HEK293T (cell line): ENCODE measurements at regions not wholly inside any gene's neighbourhood (a gene's known extent, or its start where the extent isn't known, plus 50 kb on each side); places are given as distances from the start of the nearest gene placed in this dataset.

Experiments used
- ELF4 ChIP-seq: fragments of 450-650 bp; IDR thresholded peaks from 2 replicates; pipeline ENCODE4 v1.6.1; 2017; ENCODE audit warnings: antibody characterized with exemption
- FOXA1 ChIP-seq: fragments of 450-650 bp; IDR thresholded peaks from 2 replicates; pipeline ENCODE4 v1.6.1; 2016; ENCODE audit warnings: mild to moderate bottlenecking
- FOXK2 ChIP-seq: fragments of 450-650 bp; IDR thresholded peaks from 2 replicates; pipeline ENCODE4 v1.6.1; 2016; ENCODE audit warnings: mild to moderate bottlenecking
- L3MBTL2 ChIP-seq: fragments of 450-650 bp; conservative IDR thresholded peaks from 2 replicates; pipeline ENCODE4 v1.6.1; 2016; ENCODE audit warnings: mild to moderate bottlenecking
- LEF1 ChIP-seq: fragments of 450-650 bp; IDR thresholded peaks from 2 replicates; pipeline ENCODE4 v1.6.1; 2017; ENCODE audit warnings: mild to moderate bottlenecking, borderline replicate concordance
- NFRKB ChIP-seq: fragments of 450-650 bp; IDR thresholded peaks from 2 replicates; pipeline ENCODE4 v1.6.1; 2016; ENCODE audit warnings: mild to moderate bottlenecking, moderate library complexity
- SP1 ChIP-seq: fragments of 450-650 bp; IDR thresholded peaks from 2 replicates; pipeline ENCODE4 v1.6.1; 2017
- SUZ12 ChIP-seq: fragments of 450-650 bp; IDR thresholded peaks from 2 replicates; pipeline ENCODE4 v1.6.1; 2016; ENCODE audit warnings: mild to moderate bottlenecking

- no peak for TF ChIP-seq NFRKB
- TF ChIP-seq ELF4, result no peak
- TF ChIP-seq L3MBTL2, result no peak
- TF ChIP-seq FOXA1, result no peak
- no peak for TF ChIP-seq SP1
- TF ChIP-seq SUZ12, result no peak
- TF ChIP-seq LEF1, result no peak
- TF ChIP-seq FOXK2, result no peak
Measured at GRCh38 chr5:27217155-27217956, 179.0 kb upstream of the CDH9 start.
